Endothelial cell of umbilical vein (primary cell): ENCODE measurements at regions not wholly inside any gene's neighbourhood (a gene's known extent, or its start where the extent isn't known, plus 50 kb on each side); places are given as distances from the start of the nearest gene placed in this dataset.
A peak's percentile ranks its signal among the peaks of the same experiment; 100 is the strongest.
"Not testable (repeated sequence)": the region's sequence is repeated elsewhere in the genome, so short reads cannot be mapped to it uniquely, and the experiment has no call there.

Experiments used
- BruUV-seq: library from RNA; stranded (reverse); fragments of 400-500 nt; replicated peaks from 2 replicates; lab custom pipeline; 2021; lab: Mats Ljungman, UMichigan
- CTCF ChIA-PET: fragments of 300-600, 350-600 bp; sonication (Branson Sonifier 250); formaldehyde crosslinking; loops from one replicate; lab custom pipeline; 2021; ENCODE audit warnings: antibody characterized with exemption, inconsistent platforms; lab: Charles Lee
- POLR2A ChIA-PET: fragments of 300-600, 350-600 bp; sonication (Branson Sonifier 250); formaldehyde crosslinking; loops from one replicate; lab custom pipeline; 2021; ENCODE audit warnings: antibody characterized with exemption, inconsistent platforms; lab: Charles Lee
- DNase-seq: peaks from one replicate; pipeline ENCODE4 v3.0.0-alpha.2; 2011; ENCODE audit warnings: low read depth, low spot score
- FAIRE-seq: peaks from 2 replicates; lab custom pipeline; 2011; peaks lifted over from hg19 to GRCh38; lab: Jason Lieb, UNC
- H2AFZ ChIP-seq: 2 replicates; pipeline ENCODE4 v1.6.0; 2012; ENCODE audit warnings: low read depth, low read length, control low read depth, inconsistent platforms
- H3K27ac ChIP-seq: 2 replicates; pipeline ENCODE4 v1.5.1; 2011; ENCODE audit warnings: low read depth, mild to moderate bottlenecking, control low read depth, low read length, moderate library complexity; ENCODE audit not compliant: insufficient read depth
- H3K27me3 ChIP-seq, 2 experiments: 2 replicates each; pipeline versions ENCODE4 v1.6.0 to v1.6.1; 2011; ENCODE audit warnings: low read length in 2 of 2, mixed read lengths in 1 of 2; ENCODE audit not compliant: control insufficient read depth in 2 of 2, insufficient read depth in 2 of 2
- H3K36me3 ChIP-seq, 2 experiments: 2 replicates in 1 of 2; 3 replicates in 1 of 2; pipeline ENCODE4 v1.5.1; 2011; ENCODE audit warnings: low read length in 2 of 2, mild to moderate bottlenecking in 1 of 2, moderate library complexity in 1 of 2; ENCODE audit not compliant: control insufficient read depth in 2 of 2, insufficient read depth in 2 of 2; ENCODE audit errors: extremely low read depth in 1 of 2
- H3K4me1 ChIP-seq: 3 replicates; pipeline ENCODE4 v1.5.1; 2011; ENCODE audit warnings: mild to moderate bottlenecking, low read length; ENCODE audit not compliant: control insufficient read depth, insufficient read depth; ENCODE audit errors: extremely low read depth
- H3K4me2 ChIP-seq: 2 replicates; pipeline ENCODE4 v1.6.1; 2011; ENCODE audit warnings: low read length, control low read depth, mixed read lengths; ENCODE audit not compliant: insufficient read depth
- H3K4me3 ChIP-seq, 3 experiments: fragments of 200-600 bp in 1 of 3; sonication (generic), shearing (Covaris generic) in 1 of 3; replicated peaks in 1 of 3; 2 replicates each; pipeline ENCODE4 v1.5.1; 2011 to 2016; ENCODE audit warnings: control low read depth in 3 of 3, low read length in 3 of 3, mild to moderate bottlenecking in 2 of 3, inconsistent platforms in 1 of 3, low read depth in 1 of 3, moderate library complexity in 1 of 3; ENCODE audit not compliant: insufficient read depth in 1 of 3
- H3K79me2 ChIP-seq: 2 replicates; pipeline ENCODE4 v1.6.0; 2012; ENCODE audit warnings: low read length, inconsistent platforms; ENCODE audit not compliant: control insufficient read depth, insufficient read depth
- H3K9ac ChIP-seq: replicated peaks from 2 replicates; pipeline ENCODE3; 2011; ENCODE audit warnings: low read length, control low read depth; ENCODE audit not compliant: insufficient read depth; ENCODE audit errors: extremely low read depth
- H3K9me1 ChIP-seq: replicated peaks from 3 replicates; pipeline ENCODE4 v1.6.0; 2011; ENCODE audit warnings: mild to moderate bottlenecking, low read length; ENCODE audit not compliant: control insufficient read depth, insufficient read depth; ENCODE audit errors: extremely low read depth
- H3K9me3 ChIP-seq: replicated peaks from 2 replicates; pipeline ENCODE4 v1.5.1; 2012; ENCODE audit warnings: low read length, inconsistent platforms; ENCODE audit not compliant: control insufficient read depth, insufficient read depth
- H4K20me1 ChIP-seq: replicated peaks from 2 replicates; pipeline ENCODE3; 2011; ENCODE audit warnings: mild to moderate bottlenecking, low read length; ENCODE audit not compliant: control insufficient read depth, insufficient read depth; ENCODE audit errors: extremely low read depth
- CTCF ChIP-seq, 2 donors: IDR thresholded peaks; 1 replicate in 1 of 2; 2 replicates in 1 of 2; pipeline ENCODE4 v1.5.1; 2011; ENCODE audit warnings: low read length in 2 of 2, mild to moderate bottlenecking in 2 of 2, moderate library complexity in 2 of 2, control low read depth in 1 of 2, inconsistent platforms in 1 of 2, low read depth in 1 of 2; ENCODE audit not compliant: insufficient read depth in 1 of 2; ENCODE audit errors: extremely low read depth in 1 of 2
- GATA2 ChIP-seq: IDR thresholded peaks from 2 replicates; pipeline ENCODE4 v1.7.0; 2011; ENCODE audit warnings: low read depth, mild to moderate bottlenecking, moderate library complexity, mixed read lengths, low read length; ENCODE audit not compliant: insufficient read length, insufficient read depth
- JUN ChIP-seq: IDR thresholded peaks from 2 replicates; pipeline ENCODE4 v1.6.1; 2011; ENCODE audit warnings: borderline replicate concordance, low read depth; ENCODE audit not compliant: insufficient read length, insufficient read depth
- MAX ChIP-seq: IDR thresholded peaks from 2 replicates; pipeline ENCODE4 v1.6.1; 2011; ENCODE audit not compliant: insufficient read depth, insufficient read length
- dilution Hi-C: fragments of 300-500 bp; cut with MboI; formaldehyde crosslinking; loops from one replicate; pipeline ENCODE4 v1.15.0; 2019; ENCODE audit warnings: low sequenced_read_pairs; ENCODE audit not compliant: extremely low pct_ligation_motif_present
- intact Hi-C: fragments of 100-400 bp; cut with micrococcal nuclease; formaldehyde crosslinking; loops from one replicate; pipeline ENCODE4 v1.10.0; 2022

- Histone ChIP-seq H3K79me2 (no peaks in the 10 kb centered on the region), H3K4me3 (no peak overlapping the region), H3K27ac (no peak overlapping the region), H3K36me3 (no peaks in the 10 kb centered on the region), H3K4me2 (no peak overlapping the region), H2AFZ (peak overlapping the region; percentile 6), H4K20me1 (no peaks in the 10 kb centered on the region), H3K9me1 (no peaks in the 10 kb centered on the region), H3K9me3 (no peaks in the 10 kb centered on the region), H3K27me3 (peaks cover 0 to 4% of the 10 kb centered on the region in 2 experiments), H3K4me1 (no peaks in the 10 kb centered on the region), H3K9ac (no peak overlapping the region)
- dilution Hi-C loops = no loop called here
- POLR2A ChIA-PET = no interaction called here
- intact Hi-C loops = loop anchor here (1.0 to 5.0 kb wide), 6 partner anchors 206 to 1196 kb away; no protein-coding TSS in a partner anchor
- DNase-seq (peak; percentile 60), FAIRE-seq (peak; percentile 73)
- no TSS peak for BruUV-seq
- CTCF ChIA-PET = interaction anchor here (0.6 to 3.0 kb wide), 9 partner anchors 18 to 505 kb away, joined by 3 to 12 read pairs (median 4); no protein-coding TSS in a partner anchor
- TF ChIP-seq JUN = no peak
- TF ChIP-seq GATA2 = no peak
- TF ChIP-seq CTCF (IDR thresholded peaks at IDR 0.05; ENCODE audit: extremely low read depth in 1 of 2, insufficient read depth in 1 of 2, low read depth in 1 of 2, low read length in 2 of 2) = peak; percentile 69 to 75
- no peak for TF ChIP-seq MAX
Observed at GRCh38 chr14:29016050-29016900, 249.7 kb downstream of the FOXG1 start.

- H3K9me1 ChIP-seq, H3K79me2 ChIP-seq, H3K4me3 ChIP-seq, CTCF ChIA-PET, H3K4me1 ChIP-seq, H3K27me3 ChIP-seq, H3K4me2 ChIP-seq, H3K9ac ChIP-seq, H3K36me3 ChIP-seq, H4K20me1 ChIP-seq, DNase-seq, H3K27ac ChIP-seq, H3K9me3 ChIP-seq, BruUV-seq, dilution Hi-C loops, POLR2A ChIA-PET, H2AFZ ChIP-seq, intact Hi-C loops: not testable (repeated sequence)
- peak; percentile 12 for FAIRE-seq
Observed at GRCh38 chr14:29023505-29023904, 256.9 kb downstream of the FOXG1 start.

- H3K79me2 ChIP-seq, FAIRE-seq, H4K20me1 ChIP-seq, H2AFZ ChIP-seq, H3K4me1 ChIP-seq, H3K9me1 ChIP-seq, H3K4me3 ChIP-seq, H3K36me3 ChIP-seq, BruUV-seq, H3K9ac ChIP-seq, POLR2A ChIA-PET, H3K4me2 ChIP-seq, H3K27me3 ChIP-seq, DNase-seq, CTCF ChIA-PET, H3K9me3 ChIP-seq, dilution Hi-C loops, H3K27ac ChIP-seq, intact Hi-C loops: not testable (repeated sequence)
Observed at GRCh38 chr14:29027441-29027840, 260.9 kb downstream of the FOXG1 start.
